ENCODE measurements at regions not wholly inside any gene's neighbourhood (a gene's known extent, or its start where the extent isn't known, plus 50 kb on each side); places are given as distances from the start of the nearest gene placed in this dataset.

- H3K4me3 ChIP-seq (ENCODE audit: low read length): no peak overlapping the region
- H3K4me2 ChIP-seq (ENCODE audit: low read length): no peak overlapping the region
- no peaks in the 10 kb centered on the region for H3K79me2 ChIP-seq (ENCODE audit: control insufficient read depth, low read length)
- TF ChIP-seq EZH2phosphoT487 (IDR thresholded peaks at IDR 0.05; ENCODE audit: borderline replicate concordance, low read length) (no peak), CTCF (IDR thresholded peaks at IDR 0.05; ENCODE audit: low read depth, low read length, poor library complexity, severe bottlenecking) (no peak)
- no peak overlapping the region for H3K27ac ChIP-seq (ENCODE audit: low read depth, low read length)
- no peaks in the 10 kb centered on the region for H4K20me1 ChIP-seq (ENCODE audit: control insufficient read depth, insufficient read depth, low read depth, low read length)
- H3K9me2 ChIP-seq (replicated peaks; ENCODE audit: control insufficient read depth, low read length): no peaks in the 10 kb centered on the region
- H3F3A ChIP-seq (ENCODE audit: control insufficient read depth, insufficient read depth): no peaks in the 10 kb centered on the region
- H3K27me3 ChIP-seq (ENCODE audit: control insufficient read depth, low read length): no peaks in the 10 kb centered on the region; the same call in 1 of the 2 replicates
- no peaks in the 10 kb centered on the region for H3K4me1 ChIP-seq (ENCODE audit: control insufficient read depth, low read length)
- no peaks in the 10 kb centered on the region for H3K36me3 ChIP-seq (ENCODE audit: control insufficient read depth, low read length)
- H3K9me3 ChIP-seq (ENCODE audit: control insufficient read depth, insufficient read depth, low read length): peaks cover 19% of the 10 kb centered on the region; the same call in 1 of the 2 replicates
Measured at GRCh38 chr14:22341049-22341448, 248.0 kb downstream of the DAD1 start.

- H3K27me3 ChIP-seq (ENCODE audit: control insufficient read depth, low read length): no peaks in the 10 kb centered on the region
- H4K20me1 ChIP-seq (ENCODE audit: control insufficient read depth, insufficient read depth, low read depth, low read length): no peaks in the 10 kb centered on the region
- H3K9me3 ChIP-seq (ENCODE audit: control insufficient read depth, insufficient read depth, low read length): peaks cover 10% of the 10 kb centered on the region; the same call in 1 of the 2 replicates
- no peaks in the 10 kb centered on the region for H3K79me2 ChIP-seq (ENCODE audit: control insufficient read depth, low read length)
- H3K4me3 ChIP-seq (ENCODE audit: low read length): no peak overlapping the region
- no peak overlapping the region for H3K4me2 ChIP-seq (ENCODE audit: low read length)
- no peaks in the 10 kb centered on the region for H3K4me1 ChIP-seq (ENCODE audit: control insufficient read depth, low read length)
- TF ChIP-seq CTCF (IDR thresholded peaks at IDR 0.05; ENCODE audit: low read depth, low read length, poor library complexity, severe bottlenecking) (no peak), EZH2phosphoT487 (IDR thresholded peaks at IDR 0.05; ENCODE audit: borderline replicate concordance, low read length) (no peak)
- no peaks in the 10 kb centered on the region for H3F3A ChIP-seq (ENCODE audit: control insufficient read depth, insufficient read depth)
- H3K36me3 ChIP-seq (ENCODE audit: control insufficient read depth, low read length): no peaks in the 10 kb centered on the region
- H3K9me2 ChIP-seq (replicated peaks; ENCODE audit: control insufficient read depth, low read length): no peaks in the 10 kb centered on the region
- H3K27ac ChIP-seq (ENCODE audit: low read depth, low read length): no peak overlapping the region
Measured at GRCh38 chr14:22338917-22339715, 249.9 kb downstream of the DAD1 start.

- H3K27me3 ChIP-seq (ENCODE audit: control insufficient read depth, low read length): 0 out of 2 replicates have a peak, but pooled peaks cover 3% of the 10 kb centered on the region
- H3K9me3 ChIP-seq (ENCODE audit: control insufficient read depth, insufficient read depth, low read length): peaks cover 3% of the 10 kb centered on the region; the same call in 1 of the 2 replicates
- H3K79me2 ChIP-seq (ENCODE audit: control insufficient read depth, low read length): no peaks in the 10 kb centered on the region
- H3K4me2 ChIP-seq (ENCODE audit: low read length): no peak overlapping the region
- H3K4me3 ChIP-seq (ENCODE audit: low read length): no peak overlapping the region
- H4K20me1 ChIP-seq (ENCODE audit: control insufficient read depth, insufficient read depth, low read depth, low read length): no peaks in the 10 kb centered on the region
- no peaks in the 10 kb centered on the region for H3K4me1 ChIP-seq (ENCODE audit: control insufficient read depth, low read length)
- H3K27ac ChIP-seq (ENCODE audit: low read depth, low read length): no peak overlapping the region
- no peaks in the 10 kb centered on the region for H3F3A ChIP-seq (ENCODE audit: control insufficient read depth, insufficient read depth)
- H3K9me2 ChIP-seq (replicated peaks; ENCODE audit: control insufficient read depth, low read length): no peaks in the 10 kb centered on the region
- no peak for TF ChIP-seq EZH2phosphoT487 (IDR thresholded peaks at IDR 0.05; ENCODE audit: borderline replicate concordance, low read length)
- TF ChIP-seq CTCF (IDR thresholded peaks at IDR 0.05; ENCODE audit: low read depth, low read length, poor library complexity, severe bottlenecking): no peak
- H3K36me3 ChIP-seq (ENCODE audit: control insufficient read depth, low read length): no peaks in the 10 kb centered on the region
Measured at GRCh38 chr14:22338381-22338780, 250.6 kb downstream of the DAD1 start.

All from DOHH2 (cell line).